LNCaP clone FGC (cell line): ENCODE measurements at regions not wholly inside any gene's neighbourhood (a gene's known extent, or its start where the extent isn't known, plus 50 kb on each side); places are given as distances from the start of the nearest gene placed in this dataset.

Experiments
- DNase-seq: peaks from one replicate; pipeline ENCODE4 v3.0.0-alpha.2; 2011; ENCODE audit warnings: low read depth
- H3K4me3 ChIP-seq: 2 replicates; pipeline ENCODE4 v1.5.1; 2011; ENCODE audit warnings: mild to moderate bottlenecking, low read depth, low read length, control low read depth
- CTCF ChIP-seq: IDR thresholded peaks from 2 replicates; pipeline ENCODE4 v1.5.1; 2012; ENCODE audit warnings: mild to moderate bottlenecking; ENCODE audit not compliant: control insufficient read depth, insufficient read depth; ENCODE audit errors: extremely low read depth

GRCh38 chr2:48144777-48145176 is 169.7 kb upstream of the FOXN2 start:
- no peak for TF ChIP-seq CTCF
- no peak overlapping the region for H3K4me3 ChIP-seq
- no peak for DNase-seq

- TF ChIP-seq CTCF: no peak
- H3K4me3 ChIP-seq: no peak overlapping the region
- no peak for DNase-seq
Observed at GRCh38 chr2:48145845-48146452, 168.5 kb upstream of the FOXN2 start.

- no peak for DNase-seq
- H3K4me3 ChIP-seq: no peak overlapping the region
- TF ChIP-seq CTCF: no peak
Observed at GRCh38 chr2:48146552-48146951, 167.9 kb upstream of the FOXN2 start.

GRCh38 chr2:48147719-48148118 is 166.8 kb upstream of the FOXN2 start:
- TF ChIP-seq CTCF: no peak
- no peak for DNase-seq

GRCh38 chr2:48148841-48149430 is 165.5 kb upstream of the FOXN2 start:
- DNase-seq: no peak
- H3K4me3 ChIP-seq: no peak overlapping the region
- TF ChIP-seq CTCF: no peak

More at GRCh38 chr2:48147719-48148118, 166.8 kb upstream of the FOXN2 start:
- no peak overlapping the region for H3K4me3 ChIP-seq

GRCh38 chr2:48157150-48157549 is 157.3 kb upstream of the FOXN2 start:
- no peak for TF ChIP-seq CTCF
- no peak for DNase-seq
- H3K4me3 ChIP-seq: no peak overlapping the region

GRCh38 chr2:48161628-48162027 is 152.9 kb upstream of the FOXN2 start:
- no peak for TF ChIP-seq CTCF
- no peak overlapping the region for H3K4me3 ChIP-seq
- no peak for DNase-seq
